GM18870 (cell line): ENCODE measurements at regions not wholly inside any gene's neighbourhood (a gene's known extent, or its start where the extent isn't known, plus 50 kb on each side); places are given as distances from the start of the nearest gene placed in this dataset.

Source experiments
- ATAC-seq: cut with Tn5 transposase; IDR thresholded peaks from one replicate; pipeline ENCODE4 v1.9.1; 2021; ENCODE audit warnings: moderate library complexity; ENCODE audit not compliant: unreplicated experiment

DNA sequence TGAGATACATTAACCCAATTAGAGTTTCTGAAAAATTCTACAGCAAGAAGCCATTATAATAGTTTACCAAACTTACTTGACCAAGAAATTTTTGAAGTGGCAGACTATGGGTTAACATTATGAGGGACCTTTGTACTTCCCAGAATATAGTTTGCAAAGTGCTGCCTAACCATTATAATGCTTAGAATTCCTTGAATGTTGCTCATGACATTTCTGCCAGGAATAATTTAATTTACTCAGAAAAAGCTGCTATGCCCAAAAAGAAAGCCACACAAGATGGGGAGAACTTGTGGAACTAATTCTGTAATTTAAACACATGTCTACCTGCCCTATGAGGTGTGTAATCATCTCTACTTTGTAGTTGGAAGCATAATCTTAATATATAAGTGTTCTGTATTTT lies 58.1 kb upstream of the MYCBP2 start:
- no peak for ATAC-seq

DNA sequence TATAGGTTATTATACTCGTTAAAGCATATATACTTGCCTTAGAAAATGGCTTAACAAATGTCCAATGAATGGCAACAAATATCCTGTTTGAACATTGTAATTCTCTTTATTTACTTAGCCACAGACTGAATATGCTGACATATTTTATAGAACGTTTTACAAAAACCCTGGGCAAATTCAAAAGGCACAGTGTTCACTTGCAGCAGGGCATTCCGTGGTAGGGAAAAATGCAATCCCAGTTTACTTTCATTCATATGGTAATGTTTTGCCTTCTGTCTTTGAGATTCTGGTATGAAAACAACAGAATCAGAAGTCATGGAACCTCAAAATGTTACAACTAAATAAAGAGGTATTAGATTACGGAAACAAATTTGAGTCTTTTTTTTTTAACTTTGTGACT lies 56.2 kb upstream of the MYCBP2 start:
- ATAC-seq: no peak

DNA sequence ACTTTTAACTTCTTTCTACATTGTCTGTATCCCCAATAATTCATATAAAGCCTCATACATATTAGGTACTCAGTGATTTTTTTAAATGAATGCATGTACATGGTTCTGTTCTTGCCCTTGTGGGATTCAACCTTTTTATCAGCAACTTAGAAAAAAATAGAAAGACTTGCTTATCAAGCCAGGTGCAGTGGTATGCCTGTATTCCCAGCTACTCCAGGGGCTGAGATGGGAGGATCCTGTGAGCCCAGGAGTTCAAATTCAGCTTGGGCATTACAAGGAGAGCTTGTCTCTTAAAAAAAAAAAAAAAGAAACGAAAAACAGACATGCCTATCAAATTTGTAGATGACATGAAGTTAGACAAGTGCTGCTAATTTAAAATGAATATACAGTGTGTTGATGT lies 54.2 kb upstream of the MYCBP2 start:
- ATAC-seq: no peak

DNA sequence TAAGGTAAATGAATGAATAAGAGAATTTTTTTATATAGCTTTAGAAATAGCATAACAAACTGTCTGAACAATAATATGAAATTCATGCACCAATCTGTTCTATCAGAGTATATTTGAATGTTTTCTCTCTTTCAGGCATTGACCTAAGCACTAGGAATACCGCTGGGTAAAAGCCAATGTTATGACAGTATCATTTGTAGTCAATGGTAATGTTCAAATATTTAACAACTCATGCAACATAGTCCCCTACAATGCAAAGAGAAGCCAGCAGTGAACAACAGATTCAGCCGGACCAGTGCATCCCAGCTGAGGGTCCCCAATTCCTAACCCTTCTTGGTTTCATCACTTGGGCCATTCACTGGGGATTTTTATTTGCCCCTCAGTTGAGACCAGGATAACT lies 52.6 kb upstream of the MYCBP2 start:
- no peak for ATAC-seq

DNA sequence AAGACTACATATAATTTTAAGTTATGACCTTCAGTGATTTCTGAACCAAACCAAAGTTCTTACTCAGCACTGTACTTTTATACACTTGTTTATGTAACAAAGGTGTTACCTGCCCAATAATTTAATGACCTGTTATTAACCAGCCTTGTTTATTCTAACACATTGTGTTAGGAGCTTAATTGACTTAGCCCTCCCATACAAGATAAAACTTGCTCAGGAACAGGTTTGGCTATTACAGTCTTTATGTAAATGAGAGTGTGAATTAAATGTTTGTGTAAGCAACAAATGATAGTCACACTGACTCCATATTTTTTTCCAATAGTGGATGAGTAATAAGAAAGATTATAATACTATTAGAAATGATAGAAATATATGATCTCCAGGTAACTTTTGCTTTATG lies 51.8 kb upstream of the MYCBP2 start:
- no peak for ATAC-seq

DNA sequence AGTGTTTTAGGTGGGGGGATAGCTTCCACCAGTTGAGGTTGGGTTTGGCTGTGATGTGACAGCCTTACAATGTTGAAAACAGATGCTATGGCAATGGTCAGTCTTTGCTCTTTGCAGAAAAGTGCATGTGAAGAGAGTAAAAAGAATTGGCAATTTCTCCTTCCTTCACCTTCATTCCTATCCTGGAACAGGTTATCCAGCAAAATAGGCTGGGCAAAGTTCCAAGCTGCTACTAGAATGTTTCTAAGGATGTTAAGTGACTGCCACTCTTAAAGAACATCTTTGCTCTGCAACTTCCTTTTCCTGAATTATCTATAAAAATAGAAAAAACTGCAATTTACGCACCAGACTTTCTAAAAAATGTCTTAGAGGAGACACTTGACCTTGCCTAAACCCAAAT lies 50.1 kb upstream of the MYCBP2 start:
- no peak for ATAC-seq
